Fibroblast of peridontal ligament (primary cell): ENCODE measurements at regions not wholly inside any gene's neighbourhood (a gene's known extent, or its start where the extent isn't known, plus 50 kb on each side); places are given as distances from the start of the nearest gene placed in this dataset.

Source experiments
- DNase-seq: peaks from one replicate; pipeline ENCODE4 v3.0.0-alpha.2; 2010; ENCODE audit errors: extremely low read depth

DNA sequence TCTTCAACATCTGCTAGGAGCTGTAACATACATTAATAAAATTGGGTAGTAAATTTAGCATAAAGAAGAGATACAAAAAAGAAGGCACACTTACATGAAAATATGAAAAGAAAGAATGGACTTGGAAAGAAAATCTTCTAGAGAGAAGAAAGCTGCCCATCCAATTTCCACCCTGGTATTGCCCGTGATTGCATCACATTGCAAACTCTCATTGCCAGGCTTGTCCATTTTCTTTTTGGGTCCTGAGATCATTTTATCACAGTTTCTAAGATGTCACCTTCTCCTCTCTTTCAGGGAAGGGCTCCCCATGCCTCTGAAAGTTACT, 321.5 kb downstream of the RND3 start:
- peak; percentile 55 for DNase-seq

DNA sequence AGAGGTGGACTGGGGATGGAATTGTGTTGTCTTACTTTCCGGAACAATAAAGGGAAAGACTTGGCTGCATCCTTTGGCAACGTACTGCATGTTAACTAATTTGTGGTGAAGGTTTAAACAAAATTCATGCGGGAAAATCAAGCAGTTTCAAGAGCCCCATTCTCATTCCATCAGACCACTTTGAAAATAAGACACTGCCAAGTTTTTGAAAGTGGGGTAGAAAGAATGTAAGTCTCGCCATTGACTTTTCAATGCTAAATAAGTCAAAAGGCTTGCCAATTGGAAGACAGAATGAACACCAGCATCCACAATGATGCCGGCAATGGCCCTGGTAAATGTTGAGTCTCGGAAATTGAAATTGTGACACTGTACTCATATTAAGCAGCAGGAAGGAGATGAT, 322.0 kb downstream of the RND3 start:
- DNase-seq, result peak; percentile 91

DNA sequence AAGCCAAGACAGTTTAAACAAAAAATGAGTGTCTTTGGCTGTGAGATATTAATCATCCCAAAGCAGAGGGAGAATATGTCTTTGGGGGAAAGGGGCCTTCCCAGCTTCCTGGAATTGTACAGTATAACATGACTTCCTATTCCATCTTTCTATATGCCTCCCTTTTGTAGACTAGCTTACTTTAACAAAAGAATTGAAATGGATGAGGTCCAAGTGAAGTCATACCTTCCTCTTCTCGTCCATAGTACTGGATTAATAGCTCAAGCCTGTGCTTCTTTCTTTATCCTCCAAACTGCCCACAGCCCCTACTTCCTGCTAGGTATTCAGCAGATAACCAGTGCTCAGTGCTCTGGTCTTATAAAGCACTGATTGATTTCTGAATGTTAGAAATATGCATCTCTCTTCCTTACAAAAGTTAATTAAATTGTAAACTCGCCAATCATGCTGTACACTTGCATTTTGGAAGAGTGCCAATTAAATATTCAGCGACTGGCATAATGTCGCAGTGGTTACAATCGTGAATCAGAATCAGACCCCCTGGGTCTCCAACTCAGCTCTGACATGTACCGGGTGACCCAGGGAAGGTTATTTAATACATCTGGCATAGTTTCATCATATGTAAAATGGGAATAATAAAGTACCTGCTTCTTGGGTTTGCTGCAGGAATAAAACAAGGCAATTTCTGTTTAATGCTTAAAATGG, 325.1 kb downstream of the RND3 start:
- no peak for DNase-seq

DNA sequence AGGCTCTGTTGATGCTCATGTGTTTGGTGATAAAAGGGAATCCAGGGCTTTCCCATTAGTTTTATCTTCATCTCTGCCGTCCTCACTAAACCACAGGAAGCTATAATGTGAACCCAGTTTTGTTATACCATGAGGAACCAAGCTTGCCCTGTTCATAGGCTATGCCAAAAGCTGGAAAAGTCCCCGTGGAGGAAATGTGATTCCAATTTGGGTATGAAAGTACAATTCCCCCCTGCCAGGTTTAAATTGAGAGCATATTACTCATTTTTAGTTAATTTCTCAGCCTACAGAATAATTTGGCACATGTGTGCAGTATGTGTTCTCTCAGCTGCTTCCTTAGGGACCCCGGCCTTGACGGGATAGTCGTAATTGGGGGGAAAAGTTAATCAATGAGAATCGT, 327.4 kb downstream of the RND3 start:
- peak; percentile 32 for DNase-seq

- DNase-seq, result no peak
These were observed 328.2 kb downstream of the RND3 start for GRCh38 chr2:150159300-150159699.

DNA sequence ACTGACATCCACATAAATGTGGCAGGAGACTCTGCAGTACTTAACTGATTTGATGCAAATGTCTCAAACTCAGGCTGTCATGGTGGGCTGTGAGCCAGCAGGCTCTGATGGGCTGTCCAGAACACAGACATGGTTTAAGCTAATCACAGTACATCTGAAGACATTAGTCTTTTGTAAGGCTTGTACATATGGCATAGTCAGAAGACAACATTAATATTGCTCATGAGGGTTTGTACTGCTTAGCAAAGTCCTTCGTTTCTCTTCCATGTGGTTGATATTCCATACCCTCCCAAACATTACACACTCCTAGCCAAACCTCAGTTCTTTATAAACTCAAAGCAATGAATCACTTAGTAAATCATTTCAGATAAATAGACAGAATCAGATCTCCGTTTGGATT, 330.6 kb downstream of the RND3 start:
- peak; percentile 87 for DNase-seq

DNA sequence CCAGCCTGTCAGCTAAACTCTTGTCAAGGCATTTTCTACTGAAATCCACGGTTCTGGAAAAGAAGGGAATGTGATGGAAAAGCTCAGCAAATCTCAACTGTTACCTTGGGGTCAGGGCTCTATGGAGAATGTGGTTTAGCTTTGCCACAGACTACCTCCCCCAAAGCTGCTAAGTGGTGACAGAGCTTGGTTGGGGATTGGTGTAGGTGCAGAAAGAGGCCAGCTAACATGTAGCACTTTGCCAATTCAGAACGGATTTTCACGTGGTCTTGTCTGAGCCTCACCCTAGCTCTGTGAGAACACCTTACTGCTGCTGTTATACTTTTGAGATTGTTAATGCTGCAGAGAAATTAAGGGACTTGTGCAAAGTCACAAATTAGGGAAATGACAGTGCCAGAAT, 331.1 kb downstream of the RND3 start:
- no peak for DNase-seq

- no peak for DNase-seq
These were observed 333.1 kb downstream of the RND3 start for GRCh38 chr2:150154308-150154797.

- no peak for DNase-seq
These were observed 333.7 kb downstream of the RND3 start for GRCh38 chr2:150153646-150154307.

- no peak for DNase-seq
These were observed 335.2 kb downstream of the RND3 start for GRCh38 chr2:150152230-150152629.

DNA sequence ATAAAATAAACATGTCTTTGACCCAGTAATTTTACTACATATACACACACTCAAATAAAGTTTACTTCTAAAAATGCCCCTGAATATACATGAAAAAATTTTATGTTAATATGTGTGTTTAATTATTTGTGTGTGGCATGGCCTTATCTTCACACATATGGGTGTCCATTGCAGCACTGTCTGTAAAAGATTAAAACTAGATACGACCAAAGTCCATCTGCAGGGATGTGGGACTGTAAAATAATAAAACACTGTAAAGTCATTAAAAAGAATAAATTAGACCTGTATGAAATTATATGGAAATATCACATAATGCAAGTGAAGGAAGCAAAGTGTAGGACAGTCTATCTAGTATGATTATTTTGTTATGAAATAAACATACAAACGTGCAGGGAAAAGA, 337.3 kb downstream of the RND3 start:
- no peak for DNase-seq

GRCh38 chr2:150147889-150148683, 339.4 kb downstream of the RND3 start:
- no peak for DNase-seq

DNA sequence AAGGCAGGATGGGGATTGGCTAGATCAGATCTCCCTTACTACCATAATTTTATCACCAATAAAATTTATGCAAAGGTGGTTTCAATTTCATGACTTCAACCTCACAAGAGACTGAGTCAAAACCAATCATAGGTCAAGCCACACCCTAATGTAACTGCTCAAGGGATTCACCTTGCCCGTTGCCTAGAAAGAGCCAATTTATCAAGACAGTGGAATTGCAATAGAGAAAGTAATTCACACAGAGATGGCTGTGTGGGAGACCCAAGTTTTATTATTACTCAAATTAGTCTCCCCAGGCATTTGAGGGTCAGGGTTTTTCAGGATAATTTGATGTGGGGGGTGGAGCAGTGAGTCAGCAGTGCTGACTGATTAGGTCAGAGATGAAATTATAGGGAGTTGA, 340.6 kb downstream of the RND3 start:
- DNase-seq, result no peak

GRCh38 chr2:150145299-150145692, 342.2 kb downstream of the RND3 start:
- DNase-seq, result no peak

DNA sequence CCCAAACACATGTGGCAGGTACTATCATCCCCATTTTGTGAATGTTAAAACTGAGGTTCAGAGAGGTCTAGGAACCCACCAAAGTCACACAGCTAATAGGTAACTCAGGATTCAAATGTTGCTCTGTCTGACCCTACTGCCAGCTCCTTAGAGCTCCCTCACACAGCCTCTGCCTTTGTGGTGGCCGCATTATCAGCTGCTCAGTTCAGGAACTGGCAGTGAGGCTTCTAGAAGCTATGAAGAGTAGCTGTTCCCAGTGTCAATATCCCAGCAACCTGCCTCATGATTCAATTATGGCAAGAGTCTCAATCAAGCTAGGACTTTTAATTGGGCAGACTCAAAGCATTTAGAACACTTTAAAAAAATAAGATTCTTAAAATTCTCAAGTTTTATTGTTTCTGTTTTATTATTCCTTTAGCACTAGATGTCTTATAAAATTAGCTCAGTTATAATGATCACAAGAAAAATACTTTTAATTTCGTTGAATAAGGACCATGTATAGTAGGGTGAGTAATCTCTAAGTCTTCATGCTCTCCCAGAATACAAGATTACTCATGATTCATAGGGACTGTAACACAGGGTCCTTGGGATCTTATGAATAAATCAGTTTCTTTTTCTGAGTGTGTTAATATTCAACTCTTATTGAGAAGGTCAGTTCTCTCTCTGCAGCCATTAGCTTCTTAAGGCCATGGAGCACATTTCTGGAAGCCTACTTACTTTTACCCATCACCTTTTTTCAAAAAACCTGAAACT, 342.7 kb downstream of the RND3 start:
- peak; percentile 55 for DNase-seq

DNA sequence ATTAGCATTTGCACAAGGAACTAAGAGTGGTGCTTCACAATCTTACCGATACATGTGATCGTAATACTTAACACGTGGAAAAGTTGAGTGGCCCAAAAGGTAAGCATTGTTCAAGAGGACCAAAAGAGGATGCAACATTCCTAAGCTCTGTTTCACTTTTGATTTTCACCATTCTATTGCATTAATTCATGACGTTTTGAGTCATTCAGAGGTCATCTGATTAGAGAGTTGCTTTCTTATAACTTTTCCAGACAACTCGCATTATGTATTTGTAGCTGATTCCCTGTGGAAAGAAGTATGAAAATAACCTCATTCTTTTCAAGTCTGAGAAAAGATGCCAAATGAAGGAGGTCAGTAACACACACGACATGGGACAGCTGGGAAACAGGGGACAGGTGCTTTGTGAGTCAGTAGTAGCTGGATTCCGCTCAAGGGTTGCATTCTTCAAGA, 344.4 kb downstream of the RND3 start:
- peak; percentile 48 for DNase-seq

- DNase-seq, result peak; percentile 74
These were observed 344.9 kb downstream of the RND3 start for GRCh38 chr2:150142561-150142960.

GRCh38 chr2:150141226-150142001, 346.1 kb downstream of the RND3 start:
- no peak for DNase-seq

GRCh38 chr2:150140777-150141176, 346.7 kb downstream of the RND3 start:
- no peak for DNase-seq

- DNase-seq, result peak; percentile 58
These were observed 348.9 kb downstream of the RND3 start for GRCh38 chr2:150138587-150138986.
